Lung microvascular endothelial cell (primary cell): ENCODE measurements at regions not wholly inside any gene's neighbourhood (a gene's known extent, or its start where the extent isn't known, plus 50 kb on each side); places are given as distances from the start of the nearest gene placed in this dataset.
"Not testable (repeated sequence)": the region's sequence is repeated elsewhere in the genome, so short reads cannot be mapped to it uniquely, and the experiment has no call there.

Experiments used
- DNase-seq, 2 donors: peaks; one replicate each; pipeline versions ENCODE4 v3.0.0 to v3.0.0-alpha.2; 2010; ENCODE audit warnings: low read depth in 2 of 2

DNA sequence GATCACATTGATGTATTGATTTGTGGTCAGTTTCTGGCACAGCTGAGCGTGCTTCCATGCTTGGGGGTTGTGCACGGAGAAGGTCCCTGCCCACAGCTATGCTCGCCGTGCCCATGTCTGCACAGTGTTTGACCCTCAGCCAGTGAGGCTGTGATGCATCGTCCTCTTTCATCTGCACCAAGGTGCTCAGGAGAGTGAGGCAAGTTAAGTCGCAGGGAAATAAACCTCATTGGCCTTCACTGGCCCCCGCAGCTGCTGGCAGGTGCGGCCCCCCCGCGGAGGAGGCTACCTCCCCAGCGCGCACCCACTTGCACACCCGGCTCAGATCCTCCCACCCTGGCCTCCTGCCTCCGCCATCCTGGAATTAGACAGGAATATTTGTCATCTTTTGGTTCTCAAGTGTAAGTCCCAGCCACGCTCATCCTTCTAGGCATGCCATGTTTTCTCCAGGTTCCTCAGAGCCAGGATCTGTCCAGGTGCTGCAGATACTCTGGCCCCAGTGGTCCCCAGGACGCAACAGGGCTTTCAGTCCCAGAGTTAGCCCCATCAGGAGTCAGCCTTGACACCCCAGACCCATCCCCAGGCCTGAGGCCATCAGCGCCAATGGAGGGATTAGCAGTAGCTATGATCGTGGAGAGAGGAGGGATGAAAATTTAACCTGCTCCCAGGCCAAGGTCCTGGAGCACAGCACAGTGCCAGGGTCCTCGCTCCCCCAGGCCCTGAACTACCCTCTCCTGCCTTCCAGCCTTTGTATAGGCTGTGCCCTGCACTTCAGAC is 93.7 kb downstream of the OAT start:
- no peak for DNase-seq

DNA sequence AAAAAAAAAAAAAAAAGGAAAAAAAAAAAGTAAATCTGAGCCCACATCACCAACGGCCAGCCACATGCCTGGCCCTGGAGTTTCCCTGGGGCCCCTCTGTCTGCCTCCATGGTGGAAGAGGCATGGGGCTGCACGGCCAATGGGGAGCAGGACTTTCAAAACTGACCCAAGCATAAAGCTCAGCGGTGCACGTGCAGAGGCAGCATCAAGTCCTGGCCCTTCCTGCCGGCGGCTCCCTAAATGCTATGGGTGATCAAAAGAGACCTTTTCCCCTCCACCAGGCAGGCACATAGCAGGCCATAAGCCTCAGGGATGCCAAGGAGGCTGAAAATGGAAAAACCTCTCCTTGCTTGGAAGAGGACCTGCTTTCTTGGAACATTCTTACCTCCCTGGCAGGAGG is 94.3 kb downstream of the OAT start:
- DNase-seq = no peak

DNA sequence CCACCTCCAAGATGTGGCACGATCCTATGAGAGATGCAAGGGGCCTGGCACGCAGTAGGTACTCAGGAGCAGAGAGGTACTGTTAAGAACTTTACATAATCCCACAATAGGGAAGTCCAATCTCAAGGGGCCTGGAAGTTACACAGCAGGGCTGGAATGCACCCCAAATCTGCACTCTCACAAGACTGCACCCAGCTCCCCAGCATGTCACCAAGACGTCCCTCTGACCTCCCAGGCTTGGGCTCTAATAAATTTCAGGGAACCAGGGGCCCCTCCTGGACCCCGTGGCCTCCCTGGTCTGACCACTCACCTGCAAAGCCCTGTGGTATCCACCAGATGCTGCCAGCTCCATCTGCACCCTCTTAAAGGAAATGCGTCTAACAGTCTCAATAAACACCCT is 94.9 kb downstream of the OAT start:
- no peak for DNase-seq

DNA sequence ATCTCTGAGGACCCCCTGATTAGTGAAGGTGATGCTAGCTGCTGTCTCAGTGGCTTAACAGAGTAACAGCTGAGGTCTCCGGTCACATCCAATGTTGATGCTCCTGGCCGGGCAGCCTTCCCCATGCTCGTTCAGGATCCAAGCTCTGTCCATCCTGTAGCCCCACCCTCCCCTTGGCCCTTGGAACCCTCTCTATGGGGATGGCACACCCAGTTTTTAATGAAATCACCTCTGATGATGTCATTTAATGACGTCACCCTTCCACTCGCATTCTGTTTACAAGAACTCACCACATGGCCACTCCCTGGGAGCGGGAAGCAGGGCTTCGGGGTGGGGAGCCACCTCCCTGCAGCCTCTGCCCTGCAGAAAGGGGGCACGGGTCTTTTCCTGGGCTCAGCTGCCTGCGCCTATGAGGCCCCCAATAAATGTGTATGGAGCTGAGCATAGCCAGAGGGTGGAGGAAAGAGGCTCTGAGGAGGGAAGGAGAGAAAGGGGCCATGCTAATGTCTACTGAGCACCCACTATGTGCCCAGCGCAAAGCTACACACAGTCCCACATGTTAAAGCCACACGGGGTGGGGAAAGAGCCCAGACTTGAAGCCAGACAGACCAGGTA is 95.5 kb downstream of the OAT start:
- DNase-seq = no peak

DNA sequence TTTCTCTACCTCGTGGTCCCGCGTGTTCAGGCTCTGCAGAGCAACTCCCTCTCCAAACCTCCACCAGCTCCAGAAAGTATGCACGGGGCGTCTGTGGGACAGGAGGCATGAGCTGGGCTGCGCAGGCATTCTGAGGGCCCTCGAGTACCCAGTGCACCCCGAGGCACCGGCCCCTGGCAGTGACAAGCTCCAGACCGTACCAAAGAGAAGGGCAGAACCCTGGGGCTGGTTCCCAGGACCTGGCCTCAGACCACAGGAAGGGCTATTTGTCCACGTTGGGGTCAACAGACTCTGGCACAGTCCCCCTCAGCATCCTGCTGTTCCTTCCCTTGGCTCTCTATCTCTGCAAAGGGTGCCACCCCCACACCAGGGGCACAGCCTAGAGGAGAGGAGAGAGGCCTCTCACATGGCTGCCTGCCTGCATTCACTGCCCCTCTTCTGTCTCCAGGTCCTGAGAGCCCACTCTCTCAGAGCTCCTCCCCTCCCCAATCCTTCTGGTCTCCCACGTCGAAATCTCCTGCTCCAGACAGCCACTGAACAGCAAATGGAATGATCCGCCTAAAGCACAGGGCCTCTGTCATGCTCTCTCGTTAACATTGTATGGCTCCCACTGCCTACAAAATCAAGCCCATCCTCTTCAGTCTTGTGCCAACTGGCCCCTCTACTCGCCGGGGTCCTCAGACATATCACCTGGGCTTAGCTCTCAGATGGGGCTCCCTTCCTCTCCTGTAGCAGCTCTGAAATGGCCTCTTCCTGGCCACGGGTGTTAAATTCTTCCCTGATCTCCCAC is 96.3 kb downstream of the OAT start:
- DNase-seq = no peak

DNA sequence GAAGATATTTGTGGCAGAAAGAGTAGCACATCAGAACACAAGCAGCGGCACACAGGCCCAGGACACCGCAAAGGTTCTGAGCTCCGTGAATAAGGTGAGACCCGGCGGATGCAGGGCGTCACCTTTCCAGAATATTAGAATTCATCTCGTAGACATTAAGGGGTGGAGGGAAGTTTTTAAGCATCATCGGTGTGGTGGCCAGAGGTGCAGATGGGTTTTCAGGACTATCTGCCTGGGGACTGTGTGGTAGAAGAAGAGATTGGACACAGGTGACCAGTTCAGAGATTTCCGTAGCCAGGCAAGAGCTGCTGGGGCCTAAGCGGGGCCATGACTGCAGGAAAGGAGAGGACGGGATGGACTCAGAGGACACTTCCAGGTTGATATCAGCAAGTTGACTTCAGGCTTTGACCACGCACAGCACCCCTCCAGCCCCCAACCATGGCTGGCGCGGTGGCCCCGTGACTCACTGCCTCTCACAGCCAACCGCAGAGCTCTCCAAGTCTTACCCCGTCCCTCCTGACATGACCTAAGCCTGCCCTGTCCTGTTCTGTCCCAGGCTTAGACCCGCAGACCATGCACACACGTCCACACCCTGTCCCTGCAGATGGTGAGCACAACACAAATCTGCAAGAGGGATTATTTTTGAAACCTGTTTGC is 97.2 kb downstream of the OAT start:
- DNase-seq = no peak

DNA sequence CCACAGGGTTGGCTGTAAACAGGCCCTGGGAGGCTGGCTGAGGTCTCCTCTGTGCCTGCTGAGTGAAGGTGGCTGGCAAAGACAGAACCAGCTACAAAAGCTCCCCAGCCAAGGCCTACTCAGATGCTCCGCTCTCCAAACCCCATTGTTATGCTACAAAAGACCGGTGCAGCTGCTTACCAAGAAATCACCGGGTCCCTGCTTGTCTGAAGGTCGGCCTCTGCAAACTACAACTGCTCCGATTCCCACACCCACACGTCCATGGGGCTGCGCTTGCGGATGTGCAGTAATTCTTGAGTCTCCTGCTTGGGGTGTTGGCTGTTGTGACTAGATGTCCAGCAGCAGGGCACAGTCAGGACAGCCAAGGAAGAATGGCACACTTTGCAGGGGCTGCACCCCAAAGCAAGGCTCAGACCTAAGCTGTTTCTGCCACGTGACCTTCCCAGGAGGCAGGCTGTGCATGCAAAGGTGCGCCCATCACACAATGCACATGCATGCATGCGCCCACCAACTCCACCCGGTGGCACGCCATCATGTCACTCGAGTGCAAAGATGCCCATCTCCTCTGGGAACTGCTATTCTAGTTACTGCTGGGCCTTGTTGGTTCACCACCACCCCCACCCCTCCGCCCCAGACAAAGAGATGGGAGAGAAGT is 97.8 kb downstream of the OAT start:
- no peak for DNase-seq

DNA sequence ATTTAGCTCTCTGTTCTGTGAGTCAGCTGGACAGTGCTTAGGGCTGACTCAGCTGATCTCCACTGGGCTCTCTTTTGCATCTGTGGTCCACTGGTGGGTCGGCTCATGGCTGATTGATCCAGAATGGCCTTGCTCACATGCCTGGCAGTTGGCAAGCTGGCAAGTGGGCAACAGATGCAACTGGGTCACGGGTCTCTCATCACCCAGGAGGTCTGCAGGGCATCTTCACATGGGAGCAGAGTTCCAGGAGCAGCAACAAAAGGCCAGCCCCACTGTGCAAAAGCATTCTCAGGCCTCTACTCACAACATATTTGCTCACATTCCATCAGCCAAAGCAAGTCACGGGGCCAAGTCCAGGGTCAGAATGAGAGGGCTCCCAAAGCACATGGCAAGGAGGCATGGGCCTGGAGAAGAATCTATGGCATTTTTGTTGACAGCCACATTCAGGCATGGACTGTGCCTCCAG is 98.8 kb downstream of the OAT start:
- no peak for DNase-seq

DNA sequence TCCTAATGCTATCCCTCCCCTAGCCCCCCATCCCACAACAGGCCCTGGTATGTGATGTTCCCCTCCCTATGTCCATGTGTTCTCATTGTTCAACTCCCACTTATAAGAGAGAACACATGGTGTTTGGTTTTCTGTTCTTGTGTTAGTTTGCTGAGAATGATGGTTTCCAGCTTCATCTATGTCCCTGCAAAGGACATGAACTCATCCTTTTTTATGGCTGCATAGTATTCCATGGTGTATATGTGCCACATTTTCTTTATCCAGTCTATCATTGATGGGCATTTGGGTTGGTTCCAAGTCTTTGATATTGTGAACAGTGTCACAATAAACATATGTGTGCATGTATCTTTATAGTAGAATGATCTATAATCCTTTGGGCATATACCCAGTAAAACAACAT is 99.2 kb downstream of the OAT start:
- not testable (repeated sequence) for DNase-seq

DNA sequence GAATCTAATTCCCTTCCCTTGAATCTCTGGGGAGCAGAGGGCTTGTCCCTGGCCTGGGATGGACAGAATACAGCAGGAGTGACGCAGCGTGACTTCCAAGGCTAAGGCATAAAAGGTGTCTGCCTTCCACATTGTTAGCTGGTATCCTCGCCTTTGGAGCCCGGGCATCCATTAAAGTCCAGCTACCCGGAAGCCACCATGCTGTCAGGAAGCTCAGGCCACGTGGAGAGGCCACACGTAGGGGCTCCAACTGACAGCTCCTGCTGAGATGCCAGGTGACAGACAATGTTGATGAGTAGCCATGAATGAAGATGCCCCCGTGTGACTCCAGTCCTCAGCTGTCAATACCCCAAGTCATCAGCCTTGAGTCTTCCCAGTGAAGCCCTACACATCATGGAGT is 99.9 kb downstream of the OAT start:
- no peak for DNase-seq

DNA sequence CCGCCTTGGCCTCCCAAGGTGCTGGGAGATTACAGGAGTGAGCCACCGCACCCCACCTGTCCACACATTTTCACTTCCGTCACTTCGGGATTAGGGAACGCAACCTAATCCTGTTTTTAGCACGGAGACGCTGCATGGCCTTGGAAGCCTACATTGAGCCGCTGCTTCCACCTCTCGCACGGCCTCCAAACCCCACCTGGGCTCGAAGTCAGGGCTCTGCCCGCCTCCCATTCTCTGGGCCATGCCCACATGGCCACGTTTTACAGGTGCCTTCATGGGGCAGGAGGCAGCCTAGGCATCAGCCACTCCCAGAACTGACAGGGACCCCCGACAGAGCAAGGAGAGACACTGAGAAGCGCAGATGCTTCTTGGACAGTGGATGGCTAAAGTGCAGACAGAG is 100.6 kb downstream of the OAT start:
- DNase-seq = no peak

DNA sequence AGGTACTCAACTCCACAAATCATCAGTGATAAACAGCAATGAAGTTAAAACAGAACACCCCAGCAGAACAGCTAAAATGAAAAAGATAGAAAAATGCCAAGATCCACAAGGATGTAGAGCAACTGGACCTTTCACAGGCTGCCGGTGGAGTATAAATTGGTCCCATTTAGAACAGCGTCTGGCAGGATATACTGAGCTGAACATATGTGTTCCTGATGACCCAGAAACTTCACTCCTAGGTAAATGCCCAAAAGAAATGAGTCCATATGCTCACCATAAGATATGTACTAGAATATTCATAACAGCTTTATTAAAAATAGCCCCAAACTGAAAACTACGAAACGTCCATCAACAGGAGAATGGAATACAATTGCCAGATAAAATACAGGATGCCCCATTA is 102.4 kb downstream of the OAT start:
- no peak for DNase-seq

DNA sequence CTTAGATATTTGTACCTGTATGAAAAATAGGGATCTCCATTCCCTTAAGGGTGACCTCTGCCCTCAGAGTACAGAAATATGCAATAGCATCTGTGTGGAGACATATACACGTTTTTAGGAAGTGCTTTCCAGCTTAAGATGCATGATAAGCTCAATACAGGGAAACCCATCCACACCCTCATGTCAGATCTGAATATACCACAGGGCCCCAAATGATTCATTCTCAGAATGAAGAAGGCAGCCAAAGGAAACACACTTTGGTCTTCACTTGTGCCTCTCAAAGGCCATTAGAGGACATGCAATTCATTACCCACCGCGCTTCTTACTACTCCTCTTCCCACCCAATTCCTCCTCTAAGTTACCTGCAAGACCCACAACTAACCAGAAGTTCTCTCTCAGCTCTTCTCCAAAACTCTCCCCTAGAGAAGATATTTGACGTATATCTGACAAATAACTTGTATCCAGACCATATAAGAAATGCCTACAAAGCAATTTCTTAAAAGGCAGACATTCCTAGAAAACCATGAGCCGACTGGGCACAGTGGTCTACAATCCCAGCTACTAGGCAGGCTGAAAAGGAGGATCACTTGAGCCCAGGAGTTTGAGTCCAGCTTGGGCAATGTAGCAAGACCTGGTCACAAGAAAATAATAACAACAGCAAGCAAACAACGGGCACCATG is 103.0 kb downstream of the OAT start:
- no peak for DNase-seq

DNA sequence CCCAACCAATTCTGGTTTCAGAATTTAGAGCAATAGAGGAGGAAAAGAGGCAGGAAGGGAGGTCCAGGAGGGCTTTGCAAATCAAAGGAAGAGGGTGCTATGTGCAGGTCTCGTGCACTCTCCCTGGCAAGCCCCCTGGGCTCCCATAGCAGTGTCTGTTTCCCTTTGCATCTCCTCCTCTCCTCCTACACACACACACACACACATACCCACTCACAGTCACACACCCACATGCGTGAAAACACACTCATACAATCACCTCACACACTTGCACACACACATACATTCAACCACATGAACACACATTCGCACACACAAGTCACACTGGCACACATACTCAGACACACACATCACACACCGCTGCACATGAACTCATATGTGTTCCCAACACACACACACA is 105.3 kb downstream of the OAT start:
- DNase-seq = no peak

DNA sequence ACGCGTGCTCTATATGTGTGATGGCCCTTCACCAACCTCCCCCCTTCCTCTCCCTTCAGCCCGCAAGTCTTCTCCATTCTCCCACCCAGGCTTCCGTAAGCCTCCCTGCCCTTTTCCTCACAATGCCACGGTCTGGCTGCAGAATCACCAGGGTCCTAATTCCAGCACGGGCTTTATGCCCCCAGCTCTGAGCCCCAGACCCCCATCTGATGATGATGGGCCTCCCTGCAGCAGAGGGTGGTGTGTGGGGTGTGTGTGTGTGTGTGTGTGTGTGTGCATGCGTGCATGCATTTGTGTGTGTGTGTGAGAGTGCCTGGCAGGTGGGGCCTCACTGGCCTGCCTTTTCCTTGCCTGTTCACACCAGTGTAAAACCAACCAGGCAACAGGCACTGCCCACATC is 109.9 kb downstream of the OAT start:
- DNase-seq = no peak

DNA sequence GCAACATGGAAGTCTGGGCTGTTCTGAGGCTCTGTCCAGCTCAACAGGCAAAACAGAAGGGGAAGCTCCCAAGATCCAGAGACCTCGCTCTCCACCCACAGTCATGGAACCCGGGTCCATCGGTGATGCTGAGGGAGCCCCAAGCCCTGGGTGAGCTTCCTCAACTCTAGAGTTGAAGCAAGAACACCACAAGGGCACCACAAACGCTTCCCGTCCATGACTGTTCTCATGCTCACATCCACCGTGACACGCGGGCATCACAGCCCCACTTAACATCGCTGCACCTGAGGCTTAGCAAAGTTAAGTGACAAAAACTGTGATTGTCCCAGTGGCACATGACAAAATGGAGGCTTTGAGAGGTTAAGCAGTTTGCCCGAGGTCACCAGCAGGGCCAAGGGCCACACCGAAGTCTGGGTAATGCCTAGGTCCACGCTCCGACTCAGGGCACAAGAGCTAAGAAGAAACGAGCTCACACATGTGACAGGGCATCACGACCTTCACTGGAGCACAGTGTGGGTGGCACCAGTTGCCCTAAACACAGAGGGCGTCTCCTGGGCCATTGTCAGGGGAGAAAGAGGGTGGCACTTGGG is 110.6 kb downstream of the OAT start:
- DNase-seq = no peak

DNA sequence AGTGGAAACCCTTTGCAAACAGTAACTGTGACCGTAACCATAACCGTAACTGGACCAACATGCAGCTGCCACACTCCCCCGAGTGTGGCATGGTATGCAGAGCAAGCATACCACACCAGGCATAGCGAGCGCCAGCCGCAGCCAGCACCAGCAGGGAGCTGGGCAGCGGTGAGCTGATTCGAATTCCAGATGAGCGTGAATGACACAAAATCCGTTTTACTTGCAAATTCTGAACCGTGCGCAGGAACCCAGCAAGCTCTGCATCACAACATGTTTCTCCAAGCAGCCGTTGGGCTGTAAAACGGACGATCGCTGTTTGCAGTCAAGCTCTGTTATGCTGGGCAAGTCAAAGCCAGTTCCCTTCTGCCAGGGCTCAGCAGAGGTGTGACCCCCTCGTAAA is 111.1 kb downstream of the OAT start:
- DNase-seq = no peak

DNA sequence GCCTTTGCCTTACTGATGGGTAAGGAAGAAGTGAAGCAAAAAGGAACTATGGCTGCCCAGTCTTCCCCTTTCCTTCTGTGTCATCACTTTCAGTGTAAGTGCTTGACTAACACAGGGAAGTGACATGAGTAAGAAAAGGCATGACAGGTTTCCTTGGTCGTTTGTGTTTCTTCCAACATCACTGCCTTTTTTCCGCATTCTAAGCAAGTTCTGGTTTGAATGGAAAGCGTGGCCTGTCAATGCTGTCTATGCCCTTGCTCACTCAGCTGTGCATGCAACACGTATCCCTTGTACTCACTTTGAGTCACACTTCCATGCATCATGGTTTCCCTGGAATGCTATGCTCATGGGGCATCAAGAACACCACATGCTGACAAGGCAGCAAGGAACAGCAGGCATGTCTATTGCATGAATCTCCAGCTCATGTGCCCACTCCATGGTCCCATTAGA is 111.8 kb downstream of the OAT start:
- no peak for DNase-seq

DNA sequence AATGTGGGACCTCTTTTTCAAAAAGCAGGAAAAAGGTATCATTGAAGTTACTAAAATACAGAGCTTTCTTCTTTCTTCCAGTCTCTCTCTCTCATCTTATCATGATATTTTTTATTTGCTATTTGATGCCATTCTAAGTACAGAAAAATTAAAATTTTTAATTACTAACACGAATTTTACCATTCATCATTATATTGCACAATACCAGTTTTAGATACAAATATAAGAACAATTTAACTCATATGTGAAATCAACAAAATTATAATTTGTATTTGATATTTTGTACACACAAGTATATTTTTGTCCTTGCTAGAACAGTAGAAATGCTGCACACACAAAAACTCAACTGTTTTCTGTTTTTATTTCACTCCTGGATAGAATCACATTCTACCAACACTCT is 112.2 kb downstream of the OAT start:
- no peak for DNase-seq

DNA sequence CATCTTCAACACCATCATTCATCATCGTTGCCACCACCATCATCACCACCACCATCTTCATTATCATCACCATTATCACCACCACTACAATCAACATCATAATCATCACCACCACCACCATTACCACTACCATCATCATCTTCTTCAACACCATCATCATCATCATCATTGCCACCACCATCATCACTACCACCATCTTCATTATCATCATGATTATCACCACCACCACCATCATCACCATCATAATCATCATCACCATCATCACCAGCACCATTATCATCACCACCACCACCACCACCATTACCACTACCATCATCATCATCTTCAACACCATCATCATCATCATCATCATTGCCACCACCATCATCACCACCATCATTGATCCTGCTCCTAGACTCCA is 112.7 kb downstream of the OAT start:
- no peak for DNase-seq

DNA sequence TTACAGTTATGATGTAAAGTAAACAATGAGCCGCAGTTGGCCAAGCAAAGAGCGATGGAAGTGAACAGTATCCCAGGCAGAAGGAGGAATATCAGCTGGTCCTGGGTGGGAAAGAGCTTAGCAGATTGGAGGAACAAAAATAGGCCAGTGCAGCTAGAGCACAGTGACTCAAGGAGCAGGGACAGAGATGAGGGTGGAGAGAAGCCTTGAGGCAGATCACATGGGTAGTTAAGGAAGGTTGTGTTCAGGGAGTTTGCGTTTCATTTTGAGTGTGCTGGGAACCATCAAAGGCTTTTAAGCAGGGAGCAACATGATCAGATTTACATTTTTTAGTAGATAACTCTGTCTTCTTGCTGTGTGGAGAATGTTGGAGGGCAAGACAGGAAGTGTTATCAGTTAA is 113.6 kb downstream of the OAT start:
- DNase-seq = no peak
